ENCODE measurements at regions not wholly inside any gene's neighbourhood (a gene's known extent, or its start where the extent isn't known, plus 50 kb on each side); places are given as distances from the start of the nearest gene placed in this dataset.

DNA sequence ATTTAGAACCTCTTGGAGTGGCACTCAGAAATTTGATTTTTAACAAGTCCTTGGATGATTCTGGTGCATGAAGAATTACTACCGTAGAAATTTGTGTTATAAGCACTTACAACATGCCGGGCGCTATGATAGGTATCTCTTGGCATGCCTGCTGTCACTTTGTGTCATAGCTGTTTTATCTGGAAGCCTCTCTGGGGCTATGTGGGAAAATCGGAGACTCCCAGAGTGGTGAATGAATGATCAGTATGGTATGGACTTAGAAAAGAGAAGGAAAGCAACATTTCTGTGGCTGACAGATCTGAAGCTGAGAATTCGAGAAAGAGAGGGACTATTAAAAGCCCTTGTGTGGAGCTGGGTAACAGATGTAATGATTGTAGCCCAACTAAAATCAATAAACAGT is 177.4 kb upstream of the MAMLD1 start:
- POLR2A ChIA-PET, result no interaction called here
- intact Hi-C loops (cut with micrococcal nuclease; ENCODE audit: unreplicated experiment), result no loop called here

DNA sequence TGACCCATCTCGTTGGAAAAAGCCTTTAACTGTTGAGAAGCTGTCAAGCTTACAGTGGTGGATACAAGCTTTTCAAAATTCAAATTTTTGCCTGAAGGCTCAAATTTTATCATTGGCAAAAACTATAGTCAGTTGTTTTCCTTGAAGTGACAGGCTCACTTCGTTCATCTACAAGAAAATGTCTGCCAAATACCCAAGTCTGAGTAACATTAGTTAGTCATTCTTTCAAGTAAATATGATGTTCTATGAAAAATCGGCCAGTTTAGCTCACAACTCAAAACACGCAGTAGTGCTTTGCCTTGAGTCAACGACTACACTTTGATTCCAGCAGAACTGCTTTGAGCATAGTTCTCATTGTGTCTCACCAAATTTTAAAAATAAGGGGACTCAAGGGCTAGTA is 170.3 kb upstream of the MAMLD1 start:
- DNase-seq (ENCODE audit: low read depth, low spot score) (no peak), ATAC-seq (no peak)
- Histone ChIP-seq H3K4me1 (ENCODE audit: control insufficient read depth, insufficient read depth, low read length) (no peaks in the 10 kb centered on the region), H3K36me3 (ENCODE audit: control insufficient read depth, insufficient read depth, low read length) (no peaks in the 10 kb centered on the region), H3K4me3 (ENCODE audit: low read depth in 2 of 2, low read length in 2 of 2) (no peak overlapping the region), H3K27ac (ENCODE audit: low read length) (no peak overlapping the region), H3K9me3 (ENCODE audit: control insufficient read depth, insufficient read depth, low read depth, low read length) (no peaks in the 10 kb centered on the region), H3K27me3 (ENCODE audit: control insufficient read depth, insufficient read depth, low read length) (no peaks in the 10 kb centered on the region)
- intact Hi-C loops (cut with micrococcal nuclease; ENCODE audit: unreplicated experiment), result loop anchor here (1.0 kb wide), 1 partner anchor 140 kb away; no protein-coding TSS in a partner anchor
- in situ Hi-C loops (cut with HindIII; ENCODE audit: low pct_unique_long_range_greater_than_20kb, low sequenced_read_pairs), result no loop called here
- ChIA-PET CTCF (no interaction called here), POLR2A (no interaction called here)
- BruUV-seq (replicated peaks), result no TSS peak
- TF ChIP-seq, protein P1, sequence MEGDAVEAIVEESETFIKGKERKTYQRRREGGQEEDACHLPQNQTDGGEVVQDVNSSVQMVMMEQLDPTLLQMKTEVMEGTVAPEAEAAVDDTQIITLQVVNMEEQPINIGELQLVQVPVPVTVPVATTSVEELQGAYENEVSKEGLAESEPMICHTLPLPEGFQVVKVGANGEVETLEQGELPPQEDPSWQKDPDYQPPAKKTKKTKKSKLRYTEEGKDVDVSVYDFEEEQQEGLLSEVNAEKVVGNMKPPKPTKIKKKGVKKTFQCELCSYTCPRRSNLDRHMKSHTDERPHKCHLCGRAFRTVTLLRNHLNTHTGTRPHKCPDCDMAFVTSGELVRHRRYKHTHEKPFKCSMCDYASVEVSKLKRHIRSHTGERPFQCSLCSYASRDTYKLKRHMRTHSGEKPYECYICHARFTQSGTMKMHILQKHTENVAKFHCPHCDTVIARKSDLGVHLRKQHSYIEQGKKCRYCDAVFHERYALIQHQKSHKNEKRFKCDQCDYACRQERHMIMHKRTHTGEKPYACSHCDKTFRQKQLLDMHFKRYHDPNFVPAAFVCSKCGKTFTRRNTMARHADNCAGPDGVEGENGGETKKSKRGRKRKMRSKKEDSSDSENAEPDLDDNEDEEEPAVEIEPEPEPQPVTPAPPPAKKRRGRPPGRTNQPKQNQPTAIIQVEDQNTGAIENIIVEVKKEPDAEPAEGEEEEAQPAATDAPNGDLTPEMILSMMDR (IDR thresholded peaks at IDR 0.05), result no peak
- no peak for TF ChIP-seq TCF7L2 (IDR thresholded peaks at IDR 0.05; ENCODE audit: low read depth, low read length)
- TF ChIP-seq, protein P2, sequence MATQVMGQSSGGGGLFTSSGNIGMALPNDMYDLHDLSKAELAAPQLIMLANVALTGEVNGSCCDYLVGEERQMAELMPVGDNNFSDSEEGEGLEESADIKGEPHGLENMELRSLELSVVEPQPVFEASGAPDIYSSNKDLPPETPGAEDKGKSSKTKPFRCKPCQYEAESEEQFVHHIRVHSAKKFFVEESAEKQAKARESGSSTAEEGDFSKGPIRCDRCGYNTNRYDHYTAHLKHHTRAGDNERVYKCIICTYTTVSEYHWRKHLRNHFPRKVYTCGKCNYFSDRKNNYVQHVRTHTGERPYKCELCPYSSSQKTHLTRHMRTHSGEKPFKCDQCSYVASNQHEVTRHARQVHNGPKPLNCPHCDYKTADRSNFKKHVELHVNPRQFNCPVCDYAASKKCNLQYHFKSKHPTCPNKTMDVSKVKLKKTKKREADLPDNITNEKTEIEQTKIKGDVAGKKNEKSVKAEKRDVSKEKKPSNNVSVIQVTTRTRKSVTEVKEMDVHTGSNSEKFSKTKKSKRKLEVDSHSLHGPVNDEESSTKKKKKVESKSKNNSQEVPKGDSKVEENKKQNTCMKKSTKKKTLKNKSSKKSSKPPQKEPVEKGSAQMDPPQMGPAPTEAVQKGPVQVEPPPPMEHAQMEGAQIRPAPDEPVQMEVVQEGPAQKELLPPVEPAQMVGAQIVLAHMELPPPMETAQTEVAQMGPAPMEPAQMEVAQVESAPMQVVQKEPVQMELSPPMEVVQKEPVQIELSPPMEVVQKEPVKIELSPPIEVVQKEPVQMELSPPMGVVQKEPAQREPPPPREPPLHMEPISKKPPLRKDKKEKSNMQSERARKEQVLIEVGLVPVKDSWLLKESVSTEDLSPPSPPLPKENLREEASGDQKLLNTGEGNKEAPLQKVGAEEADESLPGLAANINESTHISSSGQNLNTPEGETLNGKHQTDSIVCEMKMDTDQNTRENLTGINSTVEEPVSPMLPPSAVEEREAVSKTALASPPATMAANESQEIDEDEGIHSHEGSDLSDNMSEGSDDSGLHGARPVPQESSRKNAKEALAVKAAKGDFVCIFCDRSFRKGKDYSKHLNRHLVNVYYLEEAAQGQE (IDR thresholded peaks at IDR 0.05; ENCODE audit: insufficient read depth in 1 of 2, low read depth in 2 of 2, low read length in 1 of 2), result no peak
- TF ChIP-seq SIN3A (IDR thresholded peaks at IDR 0.05; ENCODE audit: borderline replicate concordance, insufficient read depth, low read depth, low read length), result no peak
- TF ChIP-seq POLR2AphosphoS5 (IDR thresholded peaks at IDR 0.05; ENCODE audit: low read depth, low read length), result no peak

More for the DNA sequence above, 177.4 kb upstream of the MAMLD1 start:
- no peak overlapping the region for H3K4me3 ChIP-seq (ENCODE audit: low read depth in 2 of 2, low read length in 2 of 2)
- in situ Hi-C loops (cut with HindIII; ENCODE audit: low pct_unique_long_range_greater_than_20kb, low sequenced_read_pairs), result no loop called here
- no peaks in the 10 kb centered on the region for H3K9me3 ChIP-seq (ENCODE audit: control insufficient read depth, insufficient read depth, low read depth, low read length)
- H3K4me1 ChIP-seq (ENCODE audit: control insufficient read depth, insufficient read depth, low read length), result no peaks in the 10 kb centered on the region
- no peaks in the 10 kb centered on the region for H3K36me3 ChIP-seq (ENCODE audit: control insufficient read depth, insufficient read depth, low read length)
- DNase-seq (ENCODE audit: low read depth, low spot score), result no peak
- H3K27ac ChIP-seq (ENCODE audit: low read length), result no peak overlapping the region
- TF ChIP-seq, protein P2 (IDR thresholded peaks at IDR 0.05; ENCODE audit: insufficient read depth in 1 of 2, low read depth in 2 of 2, low read length in 1 of 2), result no peak
- TF ChIP-seq POLR2AphosphoS5 (IDR thresholded peaks at IDR 0.05; ENCODE audit: low read depth, low read length) (no peak), TCF7L2 (IDR thresholded peaks at IDR 0.05; ENCODE audit: low read depth, low read length) (no peak), SIN3A (IDR thresholded peaks at IDR 0.05; ENCODE audit: borderline replicate concordance, insufficient read depth, low read depth, low read length) (no peak)
- TF ChIP-seq, protein P1 (IDR thresholded peaks at IDR 0.05), result no peak
- no peaks in the 10 kb centered on the region for H3K27me3 ChIP-seq (ENCODE audit: control insufficient read depth, insufficient read depth, low read length)
- ATAC-seq, result no peak
- CTCF ChIA-PET, result no interaction called here
- no TSS peak for BruUV-seq (replicated peaks)

Measured in Panc1 (cell line).